Medulla oblongata (tissue), 1 donor: ENCODE measurements at regions not wholly inside any gene's neighbourhood (a gene's known extent, or its start where the extent isn't known, plus 50 kb on each side); places are given as distances from the start of the nearest gene placed in this dataset.
"Not testable (repeated sequence)": the region's sequence is repeated elsewhere in the genome, so short reads cannot be mapped to it uniquely, and the experiment has no call there.

ENCODE experiments used
- DNase-seq: peaks from one replicate; pipeline ENCODE4 v3.0.0-alpha.2; 2015; ENCODE audit errors: extremely low spot score

GRCh38 chr5:155114655-155115054 is 101.1 kb downstream of the KIF4B start:
- DNase-seq: no peak

- DNase-seq: no peak
Observed at GRCh38 chr5:155116456-155117251, 103.1 kb downstream of the KIF4B start.

- no peak for DNase-seq
Observed at GRCh38 chr5:155125551-155126095, 112.1 kb downstream of the KIF4B start.

- DNase-seq: no peak
Observed at GRCh38 chr5:155126573-155126972, 113.0 kb downstream of the KIF4B start.

GRCh38 chr5:155127552-155127951 is 114.0 kb downstream of the KIF4B start:
- no peak for DNase-seq

- DNase-seq: no peak
Observed at GRCh38 chr5:155128786-155129512, 115.4 kb downstream of the KIF4B start.

- no peak for DNase-seq
Observed at GRCh38 chr5:155129513-155129880, 115.9 kb downstream of the KIF4B start.

GRCh38 chr5:155134130-155134529 is 120.6 kb downstream of the KIF4B start:
- DNase-seq: no peak

- DNase-seq: peak; percentile 29
Observed at GRCh38 chr5:155136216-155136850, 122.8 kb downstream of the KIF4B start.

- no peak for DNase-seq
Observed at GRCh38 chr5:155137683-155138082, 124.1 kb downstream of the KIF4B start.

GRCh38 chr5:155140646-155141045 is 127.1 kb downstream of the KIF4B start:
- DNase-seq: no peak

GRCh38 chr5:155144956-155145355 is 131.4 kb downstream of the KIF4B start:
- no peak for DNase-seq

- peak; percentile 12 for DNase-seq
Observed at GRCh38 chr5:155147222-155147621, 133.7 kb downstream of the KIF4B start.

GRCh38 chr5:155148694-155149093 is 135.1 kb downstream of the KIF4B start:
- no peak for DNase-seq

- DNase-seq: no peak
Observed at GRCh38 chr5:155150012-155150411, 136.5 kb downstream of the KIF4B start.

GRCh38 chr5:155154973-155155372 is 141.4 kb downstream of the KIF4B start:
- DNase-seq: no peak

- not testable (repeated sequence) for DNase-seq
Observed at GRCh38 chr5:155163084-155163483, 149.5 kb downstream of the KIF4B start.

GRCh38 chr5:155167736-155168135 is 154.2 kb downstream of the KIF4B start:
- DNase-seq: no peak

GRCh38 chr5:155181542-155181941 is 168.0 kb downstream of the KIF4B start:
- DNase-seq: no peak

- no peak for DNase-seq
Observed at GRCh38 chr5:155189476-155189875, 175.9 kb downstream of the KIF4B start.

GRCh38 chr5:155189981-155190380 is 176.4 kb downstream of the KIF4B start:
- no peak for DNase-seq

GRCh38 chr5:155193029-155193428 is 179.5 kb downstream of the KIF4B start:
- no peak for DNase-seq
